ENCODE measurements at regions not wholly inside any gene's neighbourhood (a gene's known extent, or its start where the extent isn't known, plus 50 kb on each side); places are given as distances from the start of the nearest gene placed in this dataset.

- H3K4me3 ChIP-seq (ENCODE audit: low read depth, low read length) = no peak overlapping the region
- H3K27ac ChIP-seq (ENCODE audit: low read depth) = no peak overlapping the region
- H3K36me3 ChIP-seq (ENCODE audit: insufficient read depth) = no peaks in the 10 kb centered on the region
- 66% methylated on average over 8 of the region's 8 CpGs for WGBS
- DNase-seq (ENCODE audit: extremely low spot score) = no peak
- H3K4me1 ChIP-seq (ENCODE audit: insufficient read depth) = no peaks in the 10 kb centered on the region
Measured at GRCh38 chr12:131607658-131608447, 103.0 kb upstream of the SFSWAP start.

- Histone ChIP-seq H3K4me3 (ENCODE audit: low read depth, low read length) (no peak overlapping the region), H3K36me3 (ENCODE audit: insufficient read depth) (no peaks in the 10 kb centered on the region), H3K4me1 (ENCODE audit: insufficient read depth) (no peaks in the 10 kb centered on the region), H3K27ac (ENCODE audit: low read depth) (no peak overlapping the region)
- 21% methylated on average over 27 of the region's 27 CpGs for WGBS
- DNase-seq (ENCODE audit: extremely low spot score) = peak; percentile 13
Measured at GRCh38 chr12:131608740-131609690, 101.9 kb upstream of the SFSWAP start.

- DNase-seq (ENCODE audit: extremely low spot score) = no peak
- Histone ChIP-seq H3K27ac (ENCODE audit: low read depth) (no peak overlapping the region), H3K4me3 (ENCODE audit: low read depth, low read length) (no peak overlapping the region), H3K36me3 (ENCODE audit: insufficient read depth) (no peaks in the 10 kb centered on the region), H3K4me1 (ENCODE audit: insufficient read depth) (no peaks in the 10 kb centered on the region)
- WGBS = 90% methylated on average over 9 of the region's 9 CpGs
Measured at GRCh38 chr12:131609762-131610161, 101.1 kb upstream of the SFSWAP start.

- no peak for DNase-seq (ENCODE audit: extremely low spot score)
- Histone ChIP-seq H3K4me1 (ENCODE audit: insufficient read depth) (no peaks in the 10 kb centered on the region), H3K4me3 (ENCODE audit: low read depth, low read length) (no peak overlapping the region), H3K27ac (ENCODE audit: low read depth) (no peak overlapping the region), H3K36me3 (ENCODE audit: insufficient read depth) (no peaks in the 10 kb centered on the region)
- 86% methylated on average over 10 of the region's 10 CpGs for WGBS
Measured at GRCh38 chr12:131610181-131610580, 100.7 kb upstream of the SFSWAP start.

GRCh38 chr12:131610891-131611290 is 100.0 kb upstream of the SFSWAP start:
- 72% methylated on average over 11 of the region's 11 CpGs for WGBS
- no peaks in the 10 kb centered on the region for H3K36me3 ChIP-seq (ENCODE audit: insufficient read depth)
- no peak overlapping the region for H3K27ac ChIP-seq (ENCODE audit: low read depth)
- no peak overlapping the region for H3K4me3 ChIP-seq (ENCODE audit: low read depth, low read length)
- no peak for DNase-seq (ENCODE audit: extremely low spot score)
- no peaks in the 10 kb centered on the region for H3K4me1 ChIP-seq (ENCODE audit: insufficient read depth)

GRCh38 chr12:131611416-131612091 is 99.3 kb upstream of the SFSWAP start:
- H3K36me3 ChIP-seq (ENCODE audit: insufficient read depth) = no peaks in the 10 kb centered on the region
- WGBS = 90% methylated on average over 22 of the region's 22 CpGs
- no peak for DNase-seq (ENCODE audit: extremely low spot score)
- no peak overlapping the region for H3K4me3 ChIP-seq (ENCODE audit: low read depth, low read length)
- no peaks in the 10 kb centered on the region for H3K4me1 ChIP-seq (ENCODE audit: insufficient read depth)
- H3K27ac ChIP-seq (ENCODE audit: low read depth) = no peak overlapping the region

GRCh38 chr12:131612092-131612755 is 98.7 kb upstream of the SFSWAP start:
- Histone ChIP-seq H3K4me3 (ENCODE audit: low read depth, low read length) (no peak overlapping the region), H3K27ac (ENCODE audit: low read depth) (no peak overlapping the region), H3K36me3 (ENCODE audit: insufficient read depth) (no peaks in the 10 kb centered on the region), H3K4me1 (ENCODE audit: insufficient read depth) (no peaks in the 10 kb centered on the region)
- 85% methylated on average over 21 of the region's 21 CpGs for WGBS
- DNase-seq (ENCODE audit: extremely low spot score) = no peak

GRCh38 chr12:131613186-131613585 is 97.7 kb upstream of the SFSWAP start:
- WGBS = 81% methylated on average over 11 of the region's 11 CpGs
- no peak for DNase-seq (ENCODE audit: extremely low spot score)
- no peaks in the 10 kb centered on the region for H3K4me1 ChIP-seq (ENCODE audit: insufficient read depth)
- H3K4me3 ChIP-seq (ENCODE audit: low read depth, low read length) = no peak overlapping the region
- no peak overlapping the region for H3K27ac ChIP-seq (ENCODE audit: low read depth)
- no peaks in the 10 kb centered on the region for H3K36me3 ChIP-seq (ENCODE audit: insufficient read depth)

- 84% methylated on average over 13 of the region's 13 CpGs for WGBS
- Histone ChIP-seq H3K4me3 (ENCODE audit: low read depth, low read length) (no peak overlapping the region), H3K27ac (ENCODE audit: low read depth) (no peak overlapping the region), H3K36me3 (ENCODE audit: insufficient read depth) (no peaks in the 10 kb centered on the region), H3K4me1 (ENCODE audit: insufficient read depth) (no peaks in the 10 kb centered on the region)
- DNase-seq (ENCODE audit: extremely low spot score) = no peak
Measured at GRCh38 chr12:131613678-131614077, 97.2 kb upstream of the SFSWAP start.

- no peak overlapping the region for H3K27ac ChIP-seq (ENCODE audit: low read depth)
- no peak overlapping the region for H3K4me3 ChIP-seq (ENCODE audit: low read depth, low read length)
- no peaks in the 10 kb centered on the region for H3K4me1 ChIP-seq (ENCODE audit: insufficient read depth)
- 36% methylated on average over 6 of the region's 6 CpGs for WGBS
- no peak for DNase-seq (ENCODE audit: extremely low spot score)
- H3K36me3 ChIP-seq (ENCODE audit: insufficient read depth) = no peaks in the 10 kb centered on the region
Measured at GRCh38 chr12:131615326-131616042, 95.4 kb upstream of the SFSWAP start.

- Histone ChIP-seq H3K4me3 (ENCODE audit: low read depth, low read length) (no peak overlapping the region), H3K27ac (ENCODE audit: low read depth) (no peak overlapping the region), H3K36me3 (ENCODE audit: insufficient read depth) (no peaks in the 10 kb centered on the region), H3K4me1 (ENCODE audit: insufficient read depth) (no peaks in the 10 kb centered on the region)
- DNase-seq (ENCODE audit: extremely low spot score) = no peak
- WGBS = 52% methylated on average over 19 of the region's 19 CpGs
Measured at GRCh38 chr12:131616043-131616700, 94.7 kb upstream of the SFSWAP start.

GRCh38 chr12:131616738-131617137 is 94.2 kb upstream of the SFSWAP start:
- 75% methylated on average over 11 of the region's 11 CpGs for WGBS
- no peak for DNase-seq (ENCODE audit: extremely low spot score)
- Histone ChIP-seq H3K36me3 (ENCODE audit: insufficient read depth) (no peaks in the 10 kb centered on the region), H3K27ac (ENCODE audit: low read depth) (no peak overlapping the region), H3K4me3 (ENCODE audit: low read depth, low read length) (no peak overlapping the region), H3K4me1 (ENCODE audit: insufficient read depth) (no peaks in the 10 kb centered on the region)
